GM12878 (cell line): ENCODE measurements at regions not wholly inside any gene's neighbourhood (a gene's known extent, or its start where the extent isn't known, plus 50 kb on each side); places are given as distances from the start of the nearest gene placed in this dataset.

Source experiments
- ATAC-seq: fragments of 200-7000 bp; cut with Tn5 transposase; 3 replicates; pipeline ENCODE4 v1.9.1; 2020; ENCODE audit warnings: mild to moderate bottlenecking, moderate library complexity
- BruUV-seq: library from RNA; stranded (reverse); fragments of 400-500 nt; replicated peaks from 2 replicates; lab custom pipeline; 2021; lab: Mats Ljungman, UMichigan
- CTCF ChIA-PET: fragments of 300-600 bp; sonication (Branson Sonifier 250); formaldehyde crosslinking; extraction: SDS; loops from one replicate; lab custom pipeline; 2021; ENCODE audit warnings: inconsistent platforms; lab: Yijun Ruan, JAX
- POLR2A ChIA-PET: fragments of 350-600 bp; formaldehyde crosslinking; extraction: SDS; loops from one replicate; lab custom pipeline; 2021; ENCODE audit warnings: inconsistent platforms; lab: Charles Lee
- RAD21 ChIA-PET: fragments of 300-600 bp; sonication (Branson Sonifier 250); formaldehyde crosslinking; loops from one replicate; lab custom pipeline; 2023; ENCODE audit warnings: antibody characterized with exemption; ENCODE audit not compliant: unreplicated experiment; lab: Charles Lee
- SMC1A ChIA-PET: fragments of 300-600 bp; sonication (Branson Sonifier 250); formaldehyde crosslinking; loops from one replicate; lab custom pipeline; 2023; ENCODE audit not compliant: unreplicated experiment, uncharacterized antibody; lab: Charles Lee
- DNase-seq: peaks from one replicate; pipeline ENCODE4 v3.0.0-alpha.2; 2011; ENCODE audit warnings: low read depth, low spot score
- FAIRE-seq: peaks from 3 replicates; lab custom pipeline; 2011; peaks lifted over from hg19 to GRCh38; lab: Jason Lieb, UNC
- H2AFZ ChIP-seq: 2 replicates; pipeline ENCODE4 v1.6.0; 2011; ENCODE audit warnings: low read depth, low read length, control low read depth; ENCODE audit not compliant: control insufficient read depth
- H3K27ac ChIP-seq: 2 replicates; pipeline ENCODE4 v1.5.1; 2011; ENCODE audit warnings: control low read depth; ENCODE audit not compliant: control insufficient read depth, insufficient read depth
- H3K27me3 ChIP-seq, 2 experiments: replicated peaks in 1 of 2; 2 replicates each; pipeline versions ENCODE4 v1.6.0 to v1.6.1; 2011; ENCODE audit warnings: low read length in 1 of 2; ENCODE audit not compliant: control insufficient read depth in 2 of 2, insufficient read depth in 2 of 2
- H3K36me3 ChIP-seq, 2 experiments: 2 replicates each; pipeline ENCODE4 v1.5.1; 2011; ENCODE audit warnings: low read length in 1 of 2; ENCODE audit not compliant: control insufficient read depth in 2 of 2, insufficient read depth in 2 of 2
- H3K4me1 ChIP-seq: 2 replicates; pipeline ENCODE4 v1.6.1; 2011; ENCODE audit warnings: mild to moderate bottlenecking, low read length, moderate library complexity, mixed read lengths; ENCODE audit not compliant: control insufficient read depth, insufficient read depth
- H3K4me2 ChIP-seq: 2 replicates; pipeline ENCODE4 v1.6.0; 2011; ENCODE audit warnings: control low read depth; ENCODE audit not compliant: control insufficient read depth, insufficient read depth
- H3K4me3 ChIP-seq: fragments of 200-600 bp; sonication (generic); 2 replicates; pipeline ENCODE4 v1.5.1; 2016
- H3K79me2 ChIP-seq: 2 replicates; pipeline ENCODE4 v1.6.0; 2011; ENCODE audit warnings: low read length; ENCODE audit not compliant: control insufficient read depth, insufficient read depth
- H3K9ac ChIP-seq: 2 replicates; pipeline ENCODE4 v1.8.0; 2011; ENCODE audit warnings: low read length, control low read depth, mixed read lengths; ENCODE audit not compliant: control insufficient read depth, insufficient read depth
- H3K9me3 ChIP-seq: replicated peaks from 3 replicates; pipeline ENCODE4 v1.5.1; 2011; ENCODE audit warnings: mild to moderate bottlenecking, low read length; ENCODE audit not compliant: control insufficient read depth, insufficient read depth
- H4K20me1 ChIP-seq: 2 replicates; pipeline ENCODE4 v1.6.0; 2011; ENCODE audit not compliant: control insufficient read depth, insufficient read depth
- ATF2 ChIP-seq: IDR thresholded peaks from 2 replicates; pipeline ENCODE4 v1.6.1; 2012; ENCODE audit warnings: low read length, inconsistent platforms
- CBFB ChIP-seq: IDR thresholded peaks from 2 replicates; pipeline ENCODE4 v1.6.1; 2016; ENCODE audit warnings: antibody characterized with exemption, low read depth
- CTCF ChIP-seq, 3 experiments: IDR thresholded peaks in 2 of 3; conservative IDR thresholded peaks in 1 of 3; 2 replicates each; pipeline ENCODE4 v1.5.1; 2011; ENCODE audit warnings: low read depth in 3 of 3, low read length in 3 of 3, mild to moderate bottlenecking in 3 of 3, control low read depth in 2 of 3, moderate library complexity in 2 of 3, inconsistent platforms in 1 of 3, mixed read lengths in 1 of 3; ENCODE audit not compliant: control insufficient read depth in 2 of 3, insufficient read depth in 1 of 3; ENCODE audit errors: extremely low read depth in 1 of 3
- HDAC6 ChIP-seq: fragments of 200-600 bp; sonication (generic); IDR thresholded peaks from one replicate; pipeline ENCODE4 v1.8.0; 2017; ENCODE audit warnings: antibody characterized with exemption; ENCODE audit not compliant: unreplicated experiment
- PBX3 ChIP-seq: IDR thresholded peaks from 2 replicates; pipeline ENCODE4 v1.6.1; 2011; ENCODE audit warnings: mild to moderate bottlenecking, low read depth, low read length, moderate library complexity; ENCODE audit not compliant: insufficient replicate concordance
- POLR2AphosphoS2 ChIP-seq: IDR thresholded peaks from 2 replicates; pipeline ENCODE4 v1.6.1; 2011; ENCODE audit warnings: low read depth, mild to moderate bottlenecking, low read length, improper control_type of control experiment, moderate library complexity
- RAD21 ChIP-seq: IDR thresholded peaks from 2 replicates; pipeline ENCODE4 v1.6.1; 2011; ENCODE audit warnings: mild to moderate bottlenecking, low read depth, low read length, moderate library complexity; ENCODE audit not compliant: insufficient read depth
- SMC3 ChIP-seq: IDR thresholded peaks from 2 replicates; pipeline ENCODE4 v1.6.1; 2011; ENCODE audit warnings: low read length, improper control_type of control experiment, borderline replicate concordance
- STAT1 ChIP-seq: fragments of 450-650 bp; conservative IDR thresholded peaks from 2 replicates; pipeline ENCODE4 v1.6.1; 2014; ENCODE audit warnings: antibody characterized with exemption, mild to moderate bottlenecking
- YY1 ChIP-seq: IDR thresholded peaks from 2 replicates; pipeline ENCODE4 v1.6.1; 2011; ENCODE audit warnings: low read depth, mild to moderate bottlenecking, low read length
- WGBS: methylation state at CpG from one replicate; pipeline ENCODE4 v1.1.6; 2016; ENCODE audit warnings: low lambda C conversion rate; ENCODE audit not compliant: insufficient replicate concordance, insufficient coverage; ENCODE audit errors: missing lambda C conversion rate; 5-methylcytosine and 5-hydroxymethylcytosine counted together
- in situ Hi-C: fragments of 300-500 bp; cut with MboI; formaldehyde crosslinking; loops from 9 replicates; pipeline ENCODE4 v1.14.3; 2018; ENCODE audit warnings: mixed read lengths
- intact Hi-C: fragments of 100-400 bp; cut with micrococcal nuclease; formaldehyde crosslinking; loops from one replicate; pipeline ENCODE4 v1.14.2; 2022; ENCODE audit not compliant: unreplicated experiment

- TF ChIP-seq PBX3: no peak
- no peak for TF ChIP-seq CBFB
- TF ChIP-seq STAT1: no peak
- no peak for TF ChIP-seq ATF2
- TF ChIP-seq POLR2AphosphoS2: no peak
- TF ChIP-seq, all 136 proteins: peak for 0
Observed at GRCh38 chr17:73998249-73998648, 205.2 kb upstream of the RPL38 start (continued).

- DNase-seq (no peak), FAIRE-seq (peak; percentile 18), ATAC-seq (peak; percentile 96)
- Histone ChIP-seq H3K9ac (no peak overlapping the region), H3K9me3 (no peaks in the 10 kb centered on the region), H3K27me3 (no peaks in the 10 kb centered on the region; a peak in 1 of 4 replicates), H2AFZ (no peak overlapping the region), H3K79me2 (no peaks in the 10 kb centered on the region), H3K4me1 (no peaks in the 10 kb centered on the region), H4K20me1 (no peaks in the 10 kb centered on the region), H3K4me2 (no peak overlapping the region), H3K4me3 (no peak overlapping the region), H3K27ac (no peak overlapping the region), H3K36me3 (no peaks in the 10 kb centered on the region)
- ChIA-PET RAD21 (no interaction called here), POLR2A (no interaction called here), SMC1A (no interaction called here), CTCF (interaction anchor here (1.0 to 1.2 kb wide), 3 partner anchors 12 to 569 kb away, joined by 3 to 4 read pairs (median 3); no protein-coding TSS in a partner anchor)
- intact Hi-C loops: loop anchor here (10.0 kb wide), 1 partner anchor 176 kb away; no protein-coding TSS in a partner anchor
- TF ChIP-seq YY1 (0 out of 2 replicates have a peak, but pooled peaks have one; percentile 27), HDAC6 (no peak), SMC3 (peak; percentile 69), CTCF (IDR thresholded peaks at IDR 0.05 in 2 of 3, conservative IDR thresholded peaks at IDR 0.05 in 1 of 3; ENCODE audit: control insufficient read depth in 2 of 3, extremely low read depth in 1 of 3, insufficient read depth in 1 of 3, low read depth in 3 of 3, low read length in 3 of 3) (peak; percentile 80 to 86 (median 82)), RAD21 (peak; percentile 41)
- 23% methylated on average over 23 of the region's 23 CpGs for WGBS
- no TSS peak for BruUV-seq
- in situ Hi-C loops: no loop called here
Observed at GRCh38 chr17:73998653-73999645, 204.5 kb upstream of the RPL38 start.
